GM18907 (cell line): ENCODE measurements at regions not wholly inside any gene's neighbourhood (a gene's known extent, or its start where the extent isn't known, plus 50 kb on each side); places are given as distances from the start of the nearest gene placed in this dataset.
"Not testable (repeated sequence)": the region's sequence is repeated elsewhere in the genome, so short reads cannot be mapped to it uniquely, and the experiment has no call there.

ENCODE experiments used
- ATAC-seq: cut with Tn5 transposase; IDR thresholded peaks from one replicate; pipeline ENCODE4 v1.9.1; 2021; ENCODE audit warnings: mild to moderate bottlenecking, moderate library complexity; ENCODE audit not compliant: unreplicated experiment

GRCh38 chr7:13117103-13117502 lies 429.7 kb downstream of the ARL4A start:
- no peak for ATAC-seq

GRCh38 chr7:13117592-13117991 lies 430.2 kb downstream of the ARL4A start:
- ATAC-seq = no peak

- ATAC-seq = not testable (repeated sequence)
Observed at GRCh38 chr7:13124629-13125028, 437.2 kb downstream of the ARL4A start.

DNA sequence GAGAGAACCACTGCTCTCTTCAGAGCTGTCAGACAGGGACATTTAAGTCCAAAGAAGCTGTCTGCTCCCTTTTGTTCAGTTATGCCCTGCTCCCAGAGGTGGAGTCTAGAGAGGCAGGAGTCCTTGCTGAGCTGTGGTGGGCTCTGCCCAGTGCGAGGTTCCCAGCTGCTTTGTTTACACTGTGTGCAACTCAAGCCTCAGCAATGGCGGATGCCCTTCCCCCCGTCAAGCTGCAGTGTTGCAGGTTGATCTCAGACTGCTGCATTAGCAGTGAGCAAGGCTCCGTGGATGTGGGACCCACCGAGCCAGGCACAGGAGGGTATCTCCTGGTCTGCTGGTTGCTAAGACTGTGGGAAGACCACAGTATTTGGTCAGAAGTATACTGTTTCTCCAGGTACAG lies 438.9 kb downstream of the ARL4A start:
- no peak for ATAC-seq

- ATAC-seq = no peak
Observed at GRCh38 chr7:13130321-13130720, 442.9 kb downstream of the ARL4A start.

GRCh38 chr7:13130906-13131305 lies 443.5 kb downstream of the ARL4A start:
- ATAC-seq = not testable (repeated sequence)

DNA sequence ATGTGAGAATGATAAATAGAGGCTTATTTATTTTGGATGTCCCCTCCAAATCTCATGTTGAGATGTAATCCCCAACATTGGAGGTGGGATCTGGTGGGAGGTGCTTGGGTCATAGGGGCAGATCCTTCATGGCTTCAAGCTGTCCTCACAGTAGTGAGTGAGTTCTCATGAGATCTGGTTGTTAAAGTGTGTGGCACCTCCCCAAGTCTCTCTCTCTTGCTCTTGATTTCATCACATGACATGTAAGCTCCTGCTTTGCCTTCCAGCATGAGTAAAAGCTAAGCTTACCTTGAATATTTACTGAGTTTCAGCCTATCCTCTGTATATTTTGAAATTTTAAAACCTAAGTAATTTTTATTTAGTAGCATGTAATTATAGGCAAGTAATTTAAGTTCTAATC lies 444.9 kb downstream of the ARL4A start:
- no peak for ATAC-seq

DNA sequence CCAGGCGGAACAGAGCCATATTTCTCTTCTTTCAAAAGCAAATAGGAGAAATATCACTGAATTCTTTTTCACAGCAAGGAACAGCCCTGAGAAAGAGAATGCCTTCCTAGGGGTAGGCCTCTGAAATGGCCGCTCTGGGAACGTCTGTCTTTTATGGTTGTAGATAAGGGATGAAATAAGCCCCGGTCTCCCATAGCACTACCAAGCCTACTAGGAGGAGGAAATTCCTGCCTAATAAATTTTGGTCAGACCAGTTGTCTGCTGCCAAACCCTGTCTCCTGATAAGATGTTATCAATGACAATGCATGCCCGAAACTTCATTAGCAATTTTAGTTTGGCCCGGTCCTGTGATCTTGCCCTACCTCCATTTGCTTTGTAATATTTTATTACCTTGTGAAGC lies 448.9 kb downstream of the ARL4A start:
- not testable (repeated sequence) for ATAC-seq

GRCh38 chr7:13139436-13139835 lies 452.0 kb downstream of the ARL4A start:
- ATAC-seq = no peak

DNA sequence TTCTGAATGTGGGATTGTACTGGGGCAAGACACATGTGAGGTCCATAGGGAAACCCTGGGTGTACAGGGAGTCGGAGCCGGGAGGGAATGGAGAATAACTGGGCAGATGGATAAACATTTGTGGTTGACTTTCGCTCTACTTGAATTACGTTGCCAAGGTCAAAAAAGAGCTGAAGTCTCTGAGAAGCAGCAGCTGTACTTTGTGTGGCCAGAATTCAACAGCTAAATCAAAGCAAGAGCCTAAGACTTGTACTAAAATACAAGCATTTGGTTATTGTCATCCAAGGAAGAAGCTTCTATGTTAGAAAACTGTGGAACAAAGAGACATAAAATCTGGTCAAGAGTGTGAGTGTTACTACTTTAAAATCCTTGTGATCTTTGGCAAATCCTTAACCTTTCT lies 457.2 kb downstream of the ARL4A start:
- ATAC-seq = no peak

GRCh38 chr7:13148548-13148947 lies 461.1 kb downstream of the ARL4A start:
- ATAC-seq = no peak

- no peak for ATAC-seq
Observed at GRCh38 chr7:13151978-13152377, 464.5 kb downstream of the ARL4A start.

GRCh38 chr7:13152755-13153154 lies 465.3 kb downstream of the ARL4A start:
- no peak for ATAC-seq

GRCh38 chr7:13153266-13153665 lies 465.8 kb downstream of the ARL4A start:
- ATAC-seq = no peak

DNA sequence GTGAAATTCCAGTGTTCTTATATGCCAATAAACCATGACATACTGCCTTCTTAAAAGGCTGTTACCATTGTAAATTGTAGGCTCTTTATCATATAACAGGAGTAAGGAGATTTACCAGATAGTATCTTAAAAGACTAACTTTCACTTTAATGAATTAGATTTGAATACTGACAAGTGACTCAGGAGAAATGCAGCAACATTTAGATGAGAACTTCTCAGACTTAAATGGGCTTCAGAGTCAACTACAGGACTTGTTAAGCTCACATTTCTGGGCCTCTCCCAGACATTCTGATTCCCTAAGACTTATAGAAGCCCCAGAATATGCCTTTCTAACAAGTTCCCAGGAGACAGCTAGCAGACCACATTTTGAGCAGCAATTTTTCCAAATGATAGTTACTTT lies 466.3 kb downstream of the ARL4A start:
- ATAC-seq = no peak

DNA sequence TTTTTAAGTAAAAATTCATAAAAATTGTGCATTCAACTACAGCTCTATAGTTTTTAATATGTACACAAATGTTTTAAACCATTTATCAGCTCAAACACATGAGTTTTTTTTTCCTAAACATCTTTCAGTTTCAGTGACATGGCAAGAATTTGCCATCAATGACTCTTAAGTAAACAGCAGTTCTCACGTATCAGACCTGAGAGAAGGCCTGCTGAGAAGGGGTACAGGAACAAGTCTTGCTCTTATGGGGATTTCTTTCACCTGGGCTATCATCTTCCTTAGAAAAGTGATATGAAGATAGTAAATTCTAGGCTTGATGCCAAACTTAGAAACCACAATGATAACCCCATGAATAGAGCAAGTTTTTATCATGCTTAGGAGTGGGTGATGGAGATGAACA lies 467.8 kb downstream of the ARL4A start:
- no peak for ATAC-seq

DNA sequence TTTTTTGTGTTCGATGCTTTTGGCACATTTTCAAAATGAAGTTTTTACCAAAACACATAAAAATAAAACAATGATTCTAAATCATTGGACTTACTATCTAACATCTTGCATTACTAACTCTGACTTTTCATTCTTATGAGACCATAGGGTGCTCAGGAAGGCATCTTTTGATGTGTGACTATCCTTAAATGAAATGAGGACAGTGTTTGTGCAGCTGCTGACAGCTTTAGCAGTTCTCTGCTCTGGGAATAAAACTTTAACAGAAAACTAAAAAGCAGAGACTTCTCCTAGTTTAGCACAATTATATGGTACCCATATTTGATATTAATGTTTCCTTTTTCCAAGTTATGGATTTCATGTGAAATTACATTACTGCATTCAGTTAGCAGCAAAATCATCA lies 471.6 kb downstream of the ARL4A start:
- no peak for ATAC-seq

DNA sequence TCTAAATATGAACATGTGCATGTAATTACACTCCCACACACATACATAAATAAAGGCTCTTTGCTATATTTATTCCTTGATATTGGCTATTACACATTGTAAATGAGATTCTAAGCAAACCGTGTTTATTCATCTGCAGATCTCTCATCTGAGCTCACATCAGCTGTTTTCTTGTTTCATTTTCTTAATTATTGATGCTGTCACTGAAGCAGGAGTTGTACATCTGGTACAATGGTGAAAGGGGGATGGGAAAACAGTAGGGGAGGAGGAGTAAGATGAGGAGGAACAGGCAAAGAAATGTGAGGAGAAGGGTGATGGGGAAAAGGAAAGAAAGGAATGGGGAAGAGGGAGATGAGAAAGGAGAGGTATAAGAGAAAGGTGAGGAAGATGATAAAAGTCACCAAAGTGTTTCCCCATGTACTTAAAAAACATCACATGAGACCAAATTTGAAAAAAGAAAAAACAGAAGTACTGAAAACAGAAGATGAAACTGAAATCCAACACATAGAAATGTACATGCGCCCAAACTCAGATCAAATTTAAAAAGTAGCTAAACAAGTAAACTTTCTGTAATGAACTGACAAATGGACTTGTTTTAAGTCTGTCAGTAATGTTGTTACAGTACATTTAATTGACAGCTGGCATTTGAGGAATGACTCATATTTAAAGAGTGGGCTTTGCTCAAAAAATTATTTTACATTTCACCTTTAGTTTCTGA lies 472.2 kb downstream of the ARL4A start:
- no peak for ATAC-seq

DNA sequence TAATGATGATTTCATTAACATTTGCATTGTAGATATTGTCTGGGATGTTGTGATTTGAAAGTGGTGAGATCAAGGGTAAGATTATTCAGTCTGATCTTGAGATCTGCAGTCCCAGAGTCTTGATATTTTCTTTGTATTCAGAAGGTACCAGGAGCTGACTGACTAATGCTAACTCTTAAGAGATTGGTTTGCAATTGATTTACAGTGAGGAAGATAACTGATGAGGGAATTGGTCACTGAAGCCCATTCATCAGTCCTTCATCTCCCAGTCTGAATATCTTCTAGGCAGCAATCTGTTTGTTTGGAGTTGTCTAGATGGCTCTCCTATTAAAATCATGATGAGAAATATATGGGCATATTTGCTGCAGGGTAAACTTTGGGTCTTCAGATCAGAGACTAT lies 473.7 kb downstream of the ARL4A start:
- no peak for ATAC-seq

GRCh38 chr7:13165854-13166253 lies 478.4 kb downstream of the ARL4A start:
- ATAC-seq = no peak

- ATAC-seq = no peak
Observed at GRCh38 chr7:13166801-13167200, 479.4 kb downstream of the ARL4A start.

- no peak for ATAC-seq
Observed at GRCh38 chr7:13169356-13169755, 481.9 kb downstream of the ARL4A start.

GRCh38 chr7:13174991-13175390 lies 487.6 kb downstream of the ARL4A start:
- ATAC-seq = no peak
